K562 (cell line): ENCODE measurements at regions not wholly inside any gene's neighbourhood (a gene's known extent, or its start where the extent isn't known, plus 50 kb on each side); places are given as distances from the start of the nearest gene placed in this dataset.

Experiments used
- ATAC-seq: fragments of 200-7000 bp; cut with Tn5 transposase; 3 replicates; pipeline ENCODE4 v1.9.1; 2020; ENCODE audit warnings: moderate library complexity
- BruUV-seq: library from RNA; stranded (reverse); fragments of 400-500 nt; replicated peaks from 2 replicates; lab custom pipeline; 2021; lab: Mats Ljungman, UMichigan
- CTCF ChIA-PET: fragments of 300-600 bp; formaldehyde crosslinking; extraction: SDS; loops from one replicate; lab custom pipeline; 2021; ENCODE audit warnings: low intra/inter-chr PET ratio; lab: Yijun Ruan, JAX
- POLR2A ChIA-PET: fragments of 300-600, 350-650 bp; sonication (Branson Sonifier 250); formaldehyde crosslinking; extraction: SDS; loops from one replicate; lab custom pipeline; 2021; ENCODE audit warnings: antibody characterized with exemption, inconsistent platforms; lab: Yijun Ruan, JAX
- DNase-seq, 4 experiments: peaks; one replicate each; pipeline versions ENCODE4 v3.0.0 to v3.0.0-alpha.2; 2011 to 2018; ENCODE audit warnings: low spot score in 3 of 4, mixed read lengths in 3 of 4; ENCODE audit errors: extremely low read depth in 1 of 4
- FAIRE-seq: peaks from 2 replicates; lab custom pipeline; 2011; peaks lifted over from hg19 to GRCh38; lab: Jason Lieb, UNC
- H2AFZ ChIP-seq: 2 replicates; pipeline ENCODE4 v1.6.0; 2011; ENCODE audit warnings: low read depth, low read length, control low read depth, inconsistent platforms
- H3K27ac ChIP-seq: fragments of 200-600 bp; 3 replicates; pipeline ENCODE4 v1.8.0; 2011; ENCODE audit warnings: low read depth, mild to moderate bottlenecking, control low read depth, inconsistent platforms, low read length, moderate library complexity, mixed read lengths; ENCODE audit errors: extremely low read depth
- H3K27me3 ChIP-seq, 2 experiments: fragments of 300-600 bp in 1 of 2; 2 replicates in 1 of 2; 3 replicates in 1 of 2; pipeline versions ENCODE4 v1.6.0 to v1.8.0; 2011; ENCODE audit warnings: inconsistent platforms in 2 of 2, low read length in 2 of 2, mild to moderate bottlenecking in 1 of 2, mixed read lengths in 1 of 2, moderate library complexity in 1 of 2; ENCODE audit not compliant: control insufficient read depth in 2 of 2, insufficient read depth in 2 of 2
- H3K36me3 ChIP-seq: fragments of 300-600 bp; 3 replicates; pipeline ENCODE4 v1.8.0; 2011; ENCODE audit warnings: mild to moderate bottlenecking, low read length, inconsistent platforms; ENCODE audit not compliant: control insufficient read depth, insufficient read depth
- H3K4me1 ChIP-seq, 2 experiments: fragments of 200-600 bp in 1 of 2; replicated peaks in 1 of 2; 2 replicates in 1 of 2; 3 replicates in 1 of 2; pipeline versions ENCODE4 v1.5.1 to v1.8.0; 2011; ENCODE audit warnings: inconsistent platforms in 2 of 2, low read length in 2 of 2, mild to moderate bottlenecking in 1 of 2, mixed read lengths in 1 of 2, moderate library complexity in 1 of 2; ENCODE audit not compliant: control insufficient read depth in 2 of 2, insufficient read depth in 2 of 2
- H3K4me2 ChIP-seq: 2 replicates; pipeline ENCODE4 v1.6.1; 2011; ENCODE audit warnings: low read length, control low read depth, inconsistent platforms, mixed read lengths; ENCODE audit not compliant: insufficient read depth
- H3K4me3 ChIP-seq: fragments of 200-600 bp; sonication (generic), shearing (Covaris generic); 2 replicates; pipeline ENCODE4 v1.5.1; 2016; ENCODE audit warnings: control low read depth, inconsistent platforms
- H3K79me2 ChIP-seq: fragments of 200-600 bp; 3 replicates; pipeline ENCODE4 v1.8.0; 2011; ENCODE audit warnings: low read length, inconsistent platforms; ENCODE audit not compliant: control insufficient read depth, insufficient read depth
- H3K9ac ChIP-seq, 2 experiments: 2 replicates each; pipeline versions ENCODE4 v1.6.0 to v1.6.1; 2011; ENCODE audit warnings: low read depth in 2 of 2, low read length in 2 of 2, control low read depth in 1 of 2, inconsistent platforms in 1 of 2, mild to moderate bottlenecking in 1 of 2, mixed read lengths in 1 of 2; ENCODE audit not compliant: insufficient read depth in 1 of 2
- H3K9me1 ChIP-seq: one replicate; pipeline ENCODE4 v1.6.0; 2011; ENCODE audit warnings: inconsistent platforms, mild to moderate bottlenecking, low read length, moderate library complexity; ENCODE audit not compliant: control insufficient read depth, insufficient read depth
- H3K9me3 ChIP-seq: replicated peaks from 2 replicates; pipeline ENCODE4 v1.5.1; 2011; ENCODE audit warnings: low read depth, low read length, inconsistent platforms; ENCODE audit not compliant: control insufficient read depth, insufficient read depth
- H4K20me1 ChIP-seq: replicated peaks from 2 replicates; pipeline ENCODE4 v1.6.1; 2011; ENCODE audit warnings: low read length, inconsistent platforms, mixed read lengths; ENCODE audit not compliant: control insufficient read depth, insufficient read depth
- CSDE1 ChIP-seq, 2 experiments: fragments of 450-650 bp; IDR thresholded peaks; 2 replicates each; pipeline ENCODE4 v1.6.1; 2016; ENCODE audit warnings: mild to moderate bottlenecking in 1 of 2
- DIDO1 ChIP-seq: fragments of 450-650 bp; IDR thresholded peaks from 2 replicates; pipeline ENCODE4 v1.6.1; 2016; ENCODE audit warnings: low read depth, missing biosample characterization, missing genetic modification characterization
- EHMT2 ChIP-seq: fragments of 450-650 bp; IDR thresholded peaks from 2 replicates; pipeline ENCODE4 v1.6.1; 2018; ENCODE audit warnings: antibody characterized with exemption
- MXI1 ChIP-seq: IDR thresholded peaks from 2 replicates; pipeline ENCODE4 v1.6.1; 2011; ENCODE audit warnings: low read depth, mild to moderate bottlenecking, improper control_type of control experiment, low read length
- NFYB ChIP-seq: IDR thresholded peaks from 2 replicates; pipeline ENCODE4 v1.6.1; 2011; ENCODE audit warnings: mild to moderate bottlenecking, moderate library complexity; ENCODE audit not compliant: insufficient read length; ENCODE audit errors: extremely low read depth
- PHF8 ChIP-seq: fragments of 200-600 bp; sonication (generic); IDR thresholded peaks from 2 replicates; pipeline ENCODE4 v1.6.1; 2012; ENCODE audit warnings: mixed run types, mild to moderate bottlenecking, inconsistent platforms, low read length, moderate library complexity, borderline replicate concordance
- SNIP1 ChIP-seq: fragments of 450-650 bp; IDR thresholded peaks from 2 replicates; pipeline ENCODE4 v1.7.1; 2017; ENCODE audit warnings: low read depth, mild to moderate bottlenecking
- XRCC5 ChIP-seq: fragments of 200-400 bp; formaldehyde crosslinking; IDR thresholded peaks from 2 replicates; pipeline ENCODE4 v1.6.1; 2017; ENCODE audit warnings: low read depth, mild to moderate bottlenecking, low read length
- ZNF311 ChIP-seq: fragments of 250-450 bp; sonication (Bioruptor Pico); IDR thresholded peaks from 2 replicates; pipeline ENCODE4 v1.4.0; 2020; ENCODE audit warnings: mild to moderate bottlenecking, moderate library complexity
- ZNF583 ChIP-seq: fragments of 250-450 bp; sonication (Bioruptor Pico); IDR thresholded peaks from 2 replicates; pipeline ENCODE4 v1.4.0; 2020
- ZNF764 ChIP-seq: fragments of 250-450 bp; sonication (Bioruptor Pico); IDR thresholded peaks from 2 replicates; pipeline ENCODE4 v1.4.0; 2020; ENCODE audit warnings: low read depth, mild to moderate bottlenecking, moderate library complexity
- WGBS: fragments of 100-300 bp; shearing (Covaris generic); methylation state at CpG from one replicate; pipeline ENCODE4 v1.1.6; 2016; ENCODE audit warnings: low coverage, mixed read lengths; ENCODE audit not compliant: insufficient coverage; ENCODE audit errors: missing lambda C conversion rate; 5-methylcytosine and 5-hydroxymethylcytosine counted together
- in situ Hi-C: fragments of 300-500 bp; cut with MboI; formaldehyde crosslinking; loops from 4 replicates; pipeline ENCODE4 v1.15.0; 2018; ENCODE audit warnings: inconsistent platforms, mixed read lengths
- intact Hi-C: fragments of 100-400 bp; cut with micrococcal nuclease; formaldehyde crosslinking; loops from 2 replicates; pipeline ENCODE4 v1.14.2; 2022
- TF ChIP-seq, protein P1 (sequence below): sonication (generic); formaldehyde crosslinking; IDR thresholded peaks from 2 replicates; pipeline ENCODE4 v1.8.0; 2022; ENCODE audit warnings: missing genetic modification reagents, mild to moderate bottlenecking, borderline replicate concordance

DNA sequence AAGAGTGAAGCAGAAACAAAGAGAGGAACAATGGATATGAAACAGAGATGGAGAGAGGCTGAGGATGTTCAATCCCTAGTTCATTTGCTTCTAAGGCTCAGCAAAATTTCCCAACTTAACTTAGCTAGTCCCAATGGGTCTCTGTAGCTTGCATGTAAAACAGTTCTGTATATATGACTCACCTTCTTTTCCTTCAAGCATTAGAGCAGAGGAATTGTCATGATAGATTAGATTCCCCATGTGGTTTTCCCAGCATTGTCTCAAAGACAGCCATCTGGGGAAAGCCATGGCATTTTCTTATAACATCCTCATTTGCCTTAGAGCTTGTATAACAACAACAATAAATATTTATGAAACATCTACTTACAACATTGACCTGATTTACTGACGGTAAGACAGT, 93.9 kb upstream of the GATB start:
- TF ChIP-seq SNIP1: no peak
- TF ChIP-seq NFYB: no peak
- TF ChIP-seq ZNF764: no peak
- no peak for TF ChIP-seq PHF8
- TF ChIP-seq EHMT2: no peak
- TF ChIP-seq, protein P1, sequence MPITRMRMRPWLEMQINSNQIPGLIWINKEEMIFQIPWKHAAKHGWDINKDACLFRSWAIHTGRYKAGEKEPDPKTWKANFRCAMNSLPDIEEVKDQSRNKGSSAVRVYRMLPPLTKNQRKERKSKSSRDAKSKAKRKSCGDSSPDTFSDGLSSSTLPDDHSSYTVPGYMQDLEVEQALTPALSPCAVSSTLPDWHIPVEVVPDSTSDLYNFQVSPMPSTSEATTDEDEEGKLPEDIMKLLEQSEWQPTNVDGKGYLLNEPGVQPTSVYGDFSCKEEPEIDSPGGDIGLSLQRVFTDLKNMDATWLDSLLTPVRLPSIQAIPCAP (CRISPR knock-in tag): no peak
- no peak for TF ChIP-seq CSDE1 (IDR thresholded peaks at IDR 0.05)
- TF ChIP-seq XRCC5: no peak
- no peak for TF ChIP-seq ZNF583
- no peak for TF ChIP-seq ZNF311 (CRISPR knock-in tag)
- TF ChIP-seq DIDO1: no peak
- no peak for TF ChIP-seq MXI1
- H3K27me3 ChIP-seq: peaks cover 0 to 2% of the 10 kb centered on the region in 2 experiments; a peak in 2 of 5 replicates
- H3K9me1 ChIP-seq: no peaks in the 10 kb centered on the region
- in situ Hi-C loops: no loop called here
- H3K36me3 ChIP-seq: no peaks in the 10 kb centered on the region
- no peak overlapping the region for H2AFZ ChIP-seq
- no peaks in the 10 kb centered on the region for H3K79me2 ChIP-seq
- no TSS peak for BruUV-seq
- H3K4me1 ChIP-seq: no peaks in the 10 kb centered on the region
- ChIA-PET POLR2A (interaction anchor here (0.6 kb wide), 1 partner anchor 55 kb away, joined by 3 read pairs; no protein-coding TSS in a partner anchor), CTCF (no interaction called here)
- 0% methylated on average over 1 of the region's 1 CpG for WGBS
- H3K27ac ChIP-seq: no peak overlapping the region
- no peak overlapping the region for H3K9ac ChIP-seq
- intact Hi-C loops: no loop called here
- H3K4me3 ChIP-seq: no peak overlapping the region
- H4K20me1 ChIP-seq: no peaks in the 10 kb centered on the region
- DNase-seq: no peak
- FAIRE-seq: no peak
- no peaks in the 10 kb centered on the region for H3K9me3 ChIP-seq
- no peak overlapping the region for H3K4me2 ChIP-seq
- no peak for ATAC-seq
